HCT116 (cell line): ENCODE measurements at regions not wholly inside any gene's neighbourhood (a gene's known extent, or its start where the extent isn't known, plus 50 kb on each side); places are given as distances from the start of the nearest gene placed in this dataset.

Source experiments
- ATAC-seq: fragments of 200-7000 bp; cut with Tn5 transposase; 2 replicates; pipeline ENCODE4 v1.9.1; 2020; ENCODE audit warnings: mild to moderate bottlenecking, moderate library complexity
- BruUV-seq: library from RNA; stranded (reverse); fragments of 400-500 nt; replicated peaks from 2 replicates; lab custom pipeline; 2021; lab: Mats Ljungman, UMichigan
- CTCF ChIA-PET: fragments of 300-600 bp; sonication (Branson Sonifier 250); formaldehyde crosslinking; loops from one replicate; lab custom pipeline; 2021; ENCODE audit warnings: antibody characterized with exemption; lab: Charles Lee
- POLR2A ChIA-PET: fragments of 300-600, 350-600 bp; sonication (Branson Sonifier 250); formaldehyde crosslinking; loops from one replicate; lab custom pipeline; 2021; ENCODE audit warnings: antibody characterized with exemption; lab: Charles Lee
- RAD21 ChIA-PET, 2 experiments: fragments of 300-600 bp; sonication (Branson Sonifier 250); formaldehyde crosslinking; loops; one replicate each; lab custom pipeline; 2023; ENCODE audit warnings: low total read pairs in 2 of 2; ENCODE audit not compliant: uncharacterized antibody in 2 of 2, unreplicated experiment in 2 of 2, low non-redundant PET in 1 of 2; lab: Charles Lee
- DNase-seq: peaks from one replicate; pipeline ENCODE4 v3.0.0-alpha.2; 2010; ENCODE audit warnings: low read depth, low spot score
- H2AFZ ChIP-seq: fragments of 200-600 bp; shearing (Covaris generic), sonication (generic); 2 replicates; pipeline ENCODE4 v1.6.1; 2017; ENCODE audit warnings: low read depth, mixed run types, mixed read lengths, antibody characterized with exemption, low read length; ENCODE audit not compliant: poor library complexity, severe bottlenecking
- H3K27ac ChIP-seq: 2 replicates; pipeline ENCODE4 v1.5.1; 2012; ENCODE audit warnings: low read depth, low read length
- H3K27me3 ChIP-seq: fragments of 200-600 bp; sonication (generic); 2 replicates; pipeline ENCODE4 v1.6.1; 2016; ENCODE audit warnings: mixed run types, low read length, mixed read lengths; ENCODE audit not compliant: insufficient read depth
- H3K36me3 ChIP-seq, 2 experiments: fragments of 200-500 bp in 1 of 2; fragments of 200-600 bp in 1 of 2; sonication (Bioruptor generic) in 1 of 2; sonication (generic) in 1 of 2; 2 replicates each; pipeline versions ENCODE4 v1.5.1 to v1.6.1; 2014 to 2016; ENCODE audit warnings: low read length in 2 of 2, inconsistent platforms in 1 of 2, mixed read lengths in 1 of 2, mixed run types in 1 of 2; ENCODE audit not compliant: insufficient read depth in 2 of 2, control insufficient read depth in 1 of 2
- H3K4me1 ChIP-seq, 2 experiments: fragments of 200-600 bp in 1 of 2; sonication (generic) in 1 of 2; 2 replicates each; pipeline versions ENCODE4 v1.5.1 to v1.6.1; 2012 to 2017; ENCODE audit warnings: low read length in 2 of 2, inconsistent platforms in 1 of 2, mild to moderate bottlenecking in 1 of 2, mixed read lengths in 1 of 2, mixed run types in 1 of 2, moderate library complexity in 1 of 2; ENCODE audit not compliant: insufficient read depth in 2 of 2, control insufficient read depth in 1 of 2
- H3K4me2 ChIP-seq: fragments of 200-600 bp; sonication (generic); 2 replicates; pipeline ENCODE4 v1.6.1; 2017; ENCODE audit warnings: mixed run types, low read length, mixed read lengths
- H3K4me3 ChIP-seq, 2 experiments: fragments of 200-600 bp in 1 of 2; sonication (generic) in 1 of 2; replicated peaks in 1 of 2; 2 replicates each; pipeline ENCODE4 v1.5.1; 2011 to 2016; ENCODE audit warnings: low read length in 2 of 2, control low read depth in 1 of 2, low read depth in 1 of 2, mild to moderate bottlenecking in 1 of 2, mixed read lengths in 1 of 2, mixed run types in 1 of 2
- H3K79me2 ChIP-seq: fragments of 200-600 bp; sonication (generic); 2 replicates; pipeline ENCODE4 v1.6.1; 2017; ENCODE audit warnings: mild to moderate bottlenecking, mixed run types, low read length, moderate library complexity, mixed read lengths; ENCODE audit not compliant: insufficient read depth
- H3K9ac ChIP-seq: fragments of 200-600 bp; sonication (generic); 2 replicates; pipeline ENCODE4 v1.6.1; 2016; ENCODE audit warnings: low read length, mixed read lengths
- H3K9me2 ChIP-seq: fragments of 200-600 bp; sonication (generic), shearing (Covaris generic); 2 replicates; pipeline ENCODE4 v1.6.1; 2017; ENCODE audit warnings: mixed run types, mild to moderate bottlenecking, moderate library complexity; ENCODE audit not compliant: insufficient read depth
- H3K9me3 ChIP-seq, 2 experiments: fragments of 200-500 bp in 1 of 2; fragments of 200-600 bp in 1 of 2; sonication (Bioruptor generic) in 1 of 2; sonication (generic) in 1 of 2; 2 replicates each; pipeline ENCODE4 v1.6.1; 2014 to 2017; ENCODE audit warnings: low read length in 2 of 2, mixed read lengths in 2 of 2, inconsistent platforms in 1 of 2, low read depth in 1 of 2, mild to moderate bottlenecking in 1 of 2, mixed run types in 1 of 2, moderate library complexity in 1 of 2; ENCODE audit not compliant: control insufficient read depth in 1 of 2, insufficient read depth in 1 of 2
- H4K20me1 ChIP-seq: fragments of 200-600 bp; sonication (generic), shearing (Covaris generic); 2 replicates; pipeline ENCODE4 v1.6.1; 2017; ENCODE audit warnings: mixed run types, mild to moderate bottlenecking, moderate library complexity; ENCODE audit not compliant: insufficient read depth
- CEBPB ChIP-seq: IDR thresholded peaks from 2 replicates; pipeline ENCODE4 v1.6.1; 2012; ENCODE audit warnings: low read depth
- CTCF ChIP-seq, 3 experiments: fragments of 200-600 bp in 1 of 3; sonication (generic) in 1 of 3; IDR thresholded peaks in 2 of 3; conservative IDR thresholded peaks in 1 of 3; 2 replicates each; pipeline ENCODE4 v1.5.1; 2012 to 2017; ENCODE audit warnings: low read depth in 2 of 3, low read length in 2 of 3, antibody characterized with exemption in 1 of 3, borderline replicate concordance in 1 of 3, control low read depth in 1 of 3, mild to moderate bottlenecking in 1 of 3, mixed read lengths in 1 of 3, mixed run types in 1 of 3, moderate library complexity in 1 of 3; ENCODE audit not compliant: insufficient read depth in 1 of 3
- EGR1 ChIP-seq: IDR thresholded peaks from 2 replicates; pipeline ENCODE4 v1.6.1; 2012; ENCODE audit warnings: low read depth
- ELF1 ChIP-seq: IDR thresholded peaks from 2 replicates; pipeline ENCODE4 v1.6.1; 2012; ENCODE audit warnings: low read depth, borderline replicate concordance
- EZH2 ChIP-seq: fragments of 200-600 bp; sonication (generic); IDR thresholded peaks from 2 replicates; pipeline ENCODE4 v1.6.1; 2017; ENCODE audit warnings: antibody characterized with exemption, mixed run types
- FOSL1 ChIP-seq: IDR thresholded peaks from 2 replicates; pipeline ENCODE4 v1.6.1; 2012; ENCODE audit warnings: low read depth
- JUND ChIP-seq: IDR thresholded peaks from 2 replicates; pipeline ENCODE4 v1.6.1; 2012
- MAX ChIP-seq: IDR thresholded peaks from 2 replicates; pipeline ENCODE4 v1.6.1; 2012
- POLR2AphosphoS5 ChIP-seq: IDR thresholded peaks from 2 replicates; pipeline ENCODE4 v1.6.1; 2011; ENCODE audit warnings: mild to moderate bottlenecking, low read depth, low read length, moderate library complexity
- RAD21 ChIP-seq: IDR thresholded peaks from 2 replicates; pipeline ENCODE4 v1.6.1; 2012; ENCODE audit warnings: low read depth, mild to moderate bottlenecking
- SIN3A ChIP-seq: IDR thresholded peaks from 2 replicates; pipeline ENCODE4 v1.6.1; 2012; ENCODE audit warnings: low read depth
- SP1 ChIP-seq: IDR thresholded peaks from 2 replicates; pipeline ENCODE4 v1.6.1; 2012; ENCODE audit warnings: low read depth
- SRF ChIP-seq: IDR thresholded peaks from 2 replicates; pipeline ENCODE4 v1.6.1; 2012; ENCODE audit warnings: low read depth
- TCF7L2 ChIP-seq: IDR thresholded peaks from 2 replicates; pipeline ENCODE4 v1.7.0; 2011; ENCODE audit warnings: borderline replicate concordance, inconsistent platforms; ENCODE audit not compliant: insufficient read depth, insufficient read length; ENCODE audit errors: extremely low read depth
- YY1 ChIP-seq: IDR thresholded peaks from 2 replicates; pipeline ENCODE4 v1.6.1; 2011; ENCODE audit warnings: low read length, low read depth, moderate library complexity, mild to moderate bottlenecking; ENCODE audit not compliant: insufficient replicate concordance; ENCODE audit errors: extremely low read depth
- ZBTB33 ChIP-seq: IDR thresholded peaks from 2 replicates; pipeline ENCODE4 v1.6.1; 2011; ENCODE audit warnings: mild to moderate bottlenecking, low read length, moderate library complexity; ENCODE audit not compliant: insufficient replicate concordance; ENCODE audit errors: extremely low read depth
- ZFX ChIP-seq: fragments of 450-650 bp; IDR thresholded peaks from 2 replicates; pipeline ENCODE4 v1.6.1; 2017
- ZNF274 ChIP-seq: fragments of 200-500 bp; sonication (Bioruptor generic); IDR thresholded peaks from 2 replicates; pipeline ENCODE4 v1.6.1; 2014; ENCODE audit warnings: mild to moderate bottlenecking, low read depth, low read length, inconsistent platforms
- intact Hi-C: fragments of 100-400 bp; cut with micrococcal nuclease; formaldehyde crosslinking; loops from 2 replicates; pipeline ENCODE4 v1.10.0; 2022

GRCh38 chrX:23465985-23466384, 131.3 kb downstream of the PTCHD1 start:
- H3K9me2 ChIP-seq = no peaks in the 10 kb centered on the region
- H4K20me1 ChIP-seq = no peaks in the 10 kb centered on the region
- H3K9ac ChIP-seq = no peak overlapping the region
- TF ChIP-seq ELF1 (no peak), ZFX (no peak), EZH2 (no peak), ZNF274 (no peak), CEBPB (no peak), FOSL1 (no peak), MAX (no peak), RAD21 (no peak), JUND (no peak), SIN3A (no peak), TCF7L2 (no peak), POLR2AphosphoS5 (no peak)
- H3K9me3 ChIP-seq = no peaks in the 10 kb centered on the region
- no peak overlapping the region for H3K4me3 ChIP-seq
- CTCF ChIA-PET = no interaction called here
- POLR2A ChIA-PET = no interaction called here
- ATAC-seq (no peak), DNase-seq (no peak)
- no peaks in the 10 kb centered on the region for H3K36me3 ChIP-seq
- RAD21 ChIA-PET = no interaction called here
- H3K27ac ChIP-seq = no peak overlapping the region
- BruUV-seq = no TSS peak
- no peak overlapping the region for H2AFZ ChIP-seq
- no peaks in the 10 kb centered on the region for H3K27me3 ChIP-seq
- intact Hi-C loops = no loop called here
- no peak overlapping the region for H3K4me2 ChIP-seq
- no peaks in the 10 kb centered on the region for H3K4me1 ChIP-seq
- no peaks in the 10 kb centered on the region for H3K79me2 ChIP-seq

GRCh38 chrX:23478056-23478455, 143.4 kb downstream of the PTCHD1 start:
- Histone ChIP-seq H3K9me3 (no peaks in the 10 kb centered on the region), H3K9ac (no peak overlapping the region), H3K9me2 (no peaks in the 10 kb centered on the region), H3K27me3 (no peaks in the 10 kb centered on the region), H4K20me1 (no peaks in the 10 kb centered on the region), H3K4me3 (no peak overlapping the region), H2AFZ (no peak overlapping the region), H3K4me1 (no peaks in the 10 kb centered on the region), H3K79me2 (no peaks in the 10 kb centered on the region), H3K4me2 (no peak overlapping the region), H3K27ac (no peak overlapping the region), H3K36me3 (no peaks in the 10 kb centered on the region)
- RAD21 ChIA-PET = no interaction called here
- no TSS peak for BruUV-seq
- POLR2A ChIA-PET = no interaction called here
- ATAC-seq (no peak), DNase-seq (no peak)
- no peak for TF ChIP-seq YY1
- TF ChIP-seq TCF7L2 = no peak
- no peak for TF ChIP-seq MAX
- no peak for TF ChIP-seq CTCF (IDR thresholded peaks at IDR 0.05 in 2 of 3, conservative IDR thresholded peaks at IDR 0.05 in 1 of 3; ENCODE audit: borderline replicate concordance in 1 of 3, insufficient read depth in 1 of 3, low read depth in 2 of 3, low read length in 2 of 3)
- no peak for TF ChIP-seq CEBPB
- TF ChIP-seq EGR1 = no peak
- TF ChIP-seq ZBTB33 = no peak
- TF ChIP-seq SP1 = no peak
- TF ChIP-seq POLR2AphosphoS5 = no peak
- no peak for TF ChIP-seq SRF
- CTCF ChIA-PET = no interaction called here
- intact Hi-C loops = no loop called here
